GM18873 (cell line): ENCODE measurements at regions not wholly inside any gene's neighbourhood (a gene's known extent, or its start where the extent isn't known, plus 50 kb on each side); places are given as distances from the start of the nearest gene placed in this dataset.
A peak's percentile ranks its signal among the peaks of the same experiment; 100 is the strongest.
"Not testable (repeated sequence)": the region's sequence is repeated elsewhere in the genome, so short reads cannot be mapped to it uniquely, and the experiment has no call there.

Source experiments
- ATAC-seq: cut with Tn5 transposase; IDR thresholded peaks from one replicate; pipeline ENCODE4 v1.9.1; 2021; ENCODE audit warnings: mild to moderate bottlenecking, moderate library complexity, moderate number of reproducible peaks; ENCODE audit not compliant: unreplicated experiment, low FRiP score

- ATAC-seq = no peak
Observed at GRCh38 chr7:26071622-26072456, 80.2 kb upstream of the NFE2L3 start.

GRCh38 chr7:26073041-26073440 lies 79.0 kb upstream of the NFE2L3 start:
- ATAC-seq = no peak

GRCh38 chr7:26074919-26075318 lies 77.1 kb upstream of the NFE2L3 start:
- ATAC-seq = no peak

- ATAC-seq = no peak
Observed at GRCh38 chr7:26076691-26077090, 75.3 kb upstream of the NFE2L3 start.

GRCh38 chr7:26078437-26079336 lies 73.3 kb upstream of the NFE2L3 start:
- peak; percentile 89 for ATAC-seq

- ATAC-seq = no peak
Observed at GRCh38 chr7:26081638-26082037, 70.4 kb upstream of the NFE2L3 start.

GRCh38 chr7:26083113-26083512 lies 68.9 kb upstream of the NFE2L3 start:
- no peak for ATAC-seq

- no peak for ATAC-seq
Observed at GRCh38 chr7:26084418-26084817, 67.6 kb upstream of the NFE2L3 start.

- ATAC-seq = no peak
Observed at GRCh38 chr7:26085771-26086170, 66.2 kb upstream of the NFE2L3 start.

- no peak for ATAC-seq
Observed at GRCh38 chr7:26087321-26088091, 64.5 kb upstream of the NFE2L3 start.

- not testable (repeated sequence) for ATAC-seq
Observed at GRCh38 chr7:26089469-26089868, 62.5 kb upstream of the NFE2L3 start.

GRCh38 chr7:26090927-26091519 lies 61.0 kb upstream of the NFE2L3 start:
- ATAC-seq = no peak

GRCh38 chr7:26091933-26092332 lies 60.1 kb upstream of the NFE2L3 start:
- no peak for ATAC-seq

- ATAC-seq = no peak
Observed at GRCh38 chr7:26093023-26093422, 59.0 kb upstream of the NFE2L3 start.

- ATAC-seq = no peak
Observed at GRCh38 chr7:26096136-26096535, 55.9 kb upstream of the NFE2L3 start.

- no peak for ATAC-seq
Observed at GRCh38 chr7:26097837-26098668, 53.9 kb upstream of the NFE2L3 start.

GRCh38 chr7:26099236-26099635 lies 52.8 kb upstream of the NFE2L3 start:
- no peak for ATAC-seq

- ATAC-seq = no peak
Observed at GRCh38 chr7:26100406-26101339, 51.3 kb upstream of the NFE2L3 start.
